Activated CD4-positive, alpha-beta T cell treated with anti-CD3 and anti-CD28 coated beads for 36 hours (primary cell): ENCODE measurements at regions not wholly inside any gene's neighbourhood (a gene's known extent, or its start where the extent isn't known, plus 50 kb on each side); places are given as distances from the start of the nearest gene placed in this dataset.

Experiments used
- ATAC-seq: fragments of 200-7000 bp; cut with Tn5 transposase; one replicate; pipeline ENCODE4 v1.10.0; 2021; ENCODE audit warnings: mild to moderate bottlenecking, moderate library complexity
- CTCF ChIA-PET: fragments of 350-600 bp; sonication (Branson Sonifier 250); formaldehyde crosslinking; loops from one replicate; lab custom pipeline; 2021; ENCODE audit warnings: antibody characterized with exemption; lab: Charles Lee
- POLR2A ChIA-PET: fragments of 350-600 bp; sonication (Branson Sonifier 250); formaldehyde crosslinking; loops from one replicate; lab custom pipeline; 2021; ENCODE audit warnings: antibody characterized with exemption, inconsistent platforms; lab: Charles Lee
- DNase-seq: peaks from one replicate; pipeline ENCODE4 v3.0.0-alpha.2; 2020
- H3K27ac Mint-ChIP-seq: one replicate; pipeline ENCODE4 v1.8.0; 2021; ENCODE audit warnings: mixed read lengths
- H3K27me3 Mint-ChIP-seq: one replicate; pipeline ENCODE4 v1.8.0; 2021; ENCODE audit warnings: mixed read lengths
- H3K36me3 Mint-ChIP-seq: one replicate; pipeline ENCODE4 v1.8.0; 2021; ENCODE audit warnings: low read depth, mixed read lengths
- H3K4me1 Mint-ChIP-seq: one replicate; pipeline ENCODE4 v1.8.0; 2021; ENCODE audit warnings: mixed read lengths
- H3K4me3 Mint-ChIP-seq: one replicate; pipeline ENCODE4 v1.8.0; 2021; ENCODE audit warnings: mild to moderate bottlenecking, moderate library complexity, mixed read lengths
- H3K9me3 Mint-ChIP-seq: one replicate; pipeline ENCODE4 v1.8.0; 2021; ENCODE audit warnings: low read depth, mixed read lengths
- intact Hi-C, 2 experiments: fragments of 100-400 bp; cut with DNase I in 1 of 2; cut with micrococcal nuclease in 1 of 2; formaldehyde crosslinking; loops; one replicate each; pipeline versions ENCODE4 v1.14.2 to v1.15.1; 2022 to 2024; cut with DNase I, micrococcal nuclease

DNA sequence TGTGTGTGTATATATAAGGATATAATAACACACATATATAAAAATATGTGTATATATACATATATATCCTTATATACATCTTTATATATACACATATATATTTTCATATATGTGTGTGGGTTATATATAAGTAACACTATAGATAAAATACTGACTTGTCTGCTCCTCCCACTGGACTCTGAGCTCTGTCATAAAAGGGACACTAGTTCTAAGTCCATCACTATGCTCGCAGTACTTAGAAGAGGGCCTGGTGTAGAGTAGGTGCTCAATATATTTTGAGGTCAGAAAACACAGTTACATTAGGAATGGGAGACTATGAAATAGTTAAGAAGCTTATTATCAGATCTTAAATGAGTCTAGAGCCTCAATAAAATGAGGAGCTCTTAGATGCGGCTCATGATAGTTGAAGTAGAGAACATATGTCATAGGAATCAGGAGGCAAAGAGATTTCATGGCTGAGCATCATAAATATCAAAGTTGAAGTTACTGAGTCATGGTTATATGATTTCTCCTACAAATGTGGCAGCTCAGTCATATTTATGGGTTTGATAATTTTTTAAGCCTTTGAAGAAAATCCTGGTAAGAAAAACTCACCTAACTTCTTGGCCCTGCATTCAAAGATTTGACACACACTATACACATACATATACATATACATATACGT lies 371.2 kb upstream of the THBS1 start:
- Mint-ChIP-seq H3K4me3 (no peak overlapping the region), H3K27ac (no peak overlapping the region), H3K27me3 (peaks cover 2% of the 10 kb centered on the region), H3K36me3 (no peaks in the 10 kb centered on the region), H3K4me1 (no peaks in the 10 kb centered on the region), H3K9me3 (no peaks in the 10 kb centered on the region)
- ATAC-seq, result no peak
- CTCF ChIA-PET, result no interaction called here
- intact Hi-C loops, result no loop called here
- DNase-seq, result no peak
- POLR2A ChIA-PET, result no interaction called here

DNA sequence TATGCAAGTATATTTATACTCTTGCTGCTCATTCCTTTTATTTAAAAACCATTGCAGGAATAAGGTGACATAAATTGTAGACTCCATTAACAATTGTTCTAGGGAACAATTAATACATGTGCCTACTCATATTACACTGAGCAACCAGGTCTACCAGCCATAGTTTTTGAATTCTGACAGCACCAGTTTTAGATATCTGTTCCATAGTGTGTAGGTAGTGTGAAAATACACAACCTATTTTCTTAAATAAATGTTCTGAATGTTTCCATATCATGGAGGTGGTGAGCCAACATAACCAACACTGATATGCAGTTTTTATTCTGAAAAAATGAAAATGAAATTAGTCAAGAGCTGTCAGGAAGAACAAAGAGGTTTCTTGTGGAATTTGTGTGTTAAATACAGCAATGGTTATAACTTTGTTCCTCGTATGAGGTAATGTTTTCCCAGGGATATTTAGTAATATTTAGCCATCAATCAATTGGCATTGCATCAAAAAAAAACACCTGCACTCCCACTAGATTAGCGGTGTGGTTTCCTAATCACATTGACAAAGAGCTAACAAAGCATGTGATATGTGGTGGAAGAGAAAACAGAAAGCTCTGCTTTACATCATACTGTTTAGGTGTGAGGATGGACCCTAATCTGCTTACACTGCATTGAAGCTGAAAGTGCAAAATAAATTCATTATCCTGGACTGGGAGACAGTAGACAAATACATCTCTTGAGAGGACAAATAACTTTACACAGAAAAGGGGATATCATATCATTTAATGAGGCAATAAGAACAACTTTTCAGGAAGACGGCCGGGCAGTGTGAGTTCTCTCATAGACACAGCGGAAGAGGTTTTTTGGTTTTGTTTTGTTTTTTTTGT lies 369.5 kb upstream of the THBS1 start:
- Mint-ChIP-seq H3K4me1 (no peaks in the 10 kb centered on the region), H3K36me3 (no peaks in the 10 kb centered on the region), H3K27me3 (peaks cover 5% of the 10 kb centered on the region), H3K27ac (no peak overlapping the region), H3K4me3 (no peak overlapping the region), H3K9me3 (no peaks in the 10 kb centered on the region)
- ChIA-PET POLR2A (no interaction called here), CTCF (no interaction called here)
- intact Hi-C loops, result no loop called here
- ATAC-seq, result no peak
- DNase-seq, result no peak

DNA sequence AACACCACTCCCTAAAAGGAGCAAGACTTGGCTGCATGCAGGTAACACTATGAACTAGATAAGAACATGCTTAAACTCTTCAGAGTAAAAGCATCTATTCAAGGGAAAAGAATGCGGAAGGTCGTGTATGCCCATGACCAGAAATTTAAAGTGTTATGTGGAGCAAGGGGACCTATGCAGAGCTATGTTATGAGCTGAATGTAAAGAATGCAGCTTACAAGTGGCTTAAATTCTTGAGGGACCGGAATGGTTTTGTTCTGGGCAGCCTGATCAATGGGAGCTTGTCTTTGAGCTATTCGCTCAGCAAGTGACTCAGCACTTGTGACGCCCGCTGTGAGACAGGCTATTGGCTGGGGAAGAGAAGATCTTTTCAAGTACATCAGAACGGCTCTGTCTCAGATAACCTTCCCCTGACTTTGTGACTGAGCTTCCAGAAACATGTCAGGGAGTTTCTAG lies 367.5 kb upstream of the THBS1 start:
- Mint-ChIP-seq H3K36me3 (no peaks in the 10 kb centered on the region), H3K27me3 (peaks cover 6% of the 10 kb centered on the region), H3K4me3 (no peak overlapping the region), H3K4me1 (no peaks in the 10 kb centered on the region), H3K27ac (no peak overlapping the region), H3K9me3 (no peaks in the 10 kb centered on the region)
- CTCF ChIA-PET, result no interaction called here
- intact Hi-C loops, result no loop called here
- DNase-seq (no peak), ATAC-seq (no peak)
- POLR2A ChIA-PET, result no interaction called here

- no peak for DNase-seq
- no peak for ATAC-seq
- Mint-ChIP-seq H3K36me3 (no peaks in the 10 kb centered on the region), H3K27ac (no peak overlapping the region), H3K4me3 (no peak overlapping the region), H3K27me3 (peaks cover 14% of the 10 kb centered on the region), H3K9me3 (no peaks in the 10 kb centered on the region), H3K4me1 (no peaks in the 10 kb centered on the region)
- intact Hi-C loops, result no loop called here
- ChIA-PET POLR2A (no interaction called here), CTCF (no interaction called here)
Observed at GRCh38 chr15:39215015-39215414, 365.9 kb upstream of the THBS1 start.

- Mint-ChIP-seq H3K36me3 (no peaks in the 10 kb centered on the region), H3K4me3 (no peak overlapping the region), H3K4me1 (no peaks in the 10 kb centered on the region), H3K27ac (no peak overlapping the region), H3K27me3 (peaks cover 13% of the 10 kb centered on the region), H3K9me3 (no peaks in the 10 kb centered on the region)
- DNase-seq (no peak), ATAC-seq (no peak)
- ChIA-PET CTCF (interaction anchor here (1.5 kb wide), 1 partner anchor 9 kb away, joined by 3 read pairs; no protein-coding TSS in a partner anchor), POLR2A (no interaction called here)
- intact Hi-C loops, result no loop called here
Observed at GRCh38 chr15:39216816-39217215, 364.1 kb upstream of the THBS1 start.

GRCh38 chr15:39219608-39220007 lies 361.3 kb upstream of the THBS1 start:
- no peak overlapping the region for H3K27ac Mint-ChIP-seq
- no peaks in the 10 kb centered on the region for H3K36me3 Mint-ChIP-seq
- intact Hi-C loops, result no loop called here
- ATAC-seq (no peak), DNase-seq (no peak)
- POLR2A ChIA-PET, result no interaction called here
- H3K27me3 Mint-ChIP-seq, result peaks cover 14% of the 10 kb centered on the region
- CTCF ChIA-PET, result interaction anchor here (0.6 kb wide), 1 partner anchor 805 kb away, joined by 3 read pairs; no protein-coding TSS in a partner anchor
- H3K4me1 Mint-ChIP-seq, result no peaks in the 10 kb centered on the region
- no peaks in the 10 kb centered on the region for H3K9me3 Mint-ChIP-seq
- H3K4me3 Mint-ChIP-seq, result no peak overlapping the region

DNA sequence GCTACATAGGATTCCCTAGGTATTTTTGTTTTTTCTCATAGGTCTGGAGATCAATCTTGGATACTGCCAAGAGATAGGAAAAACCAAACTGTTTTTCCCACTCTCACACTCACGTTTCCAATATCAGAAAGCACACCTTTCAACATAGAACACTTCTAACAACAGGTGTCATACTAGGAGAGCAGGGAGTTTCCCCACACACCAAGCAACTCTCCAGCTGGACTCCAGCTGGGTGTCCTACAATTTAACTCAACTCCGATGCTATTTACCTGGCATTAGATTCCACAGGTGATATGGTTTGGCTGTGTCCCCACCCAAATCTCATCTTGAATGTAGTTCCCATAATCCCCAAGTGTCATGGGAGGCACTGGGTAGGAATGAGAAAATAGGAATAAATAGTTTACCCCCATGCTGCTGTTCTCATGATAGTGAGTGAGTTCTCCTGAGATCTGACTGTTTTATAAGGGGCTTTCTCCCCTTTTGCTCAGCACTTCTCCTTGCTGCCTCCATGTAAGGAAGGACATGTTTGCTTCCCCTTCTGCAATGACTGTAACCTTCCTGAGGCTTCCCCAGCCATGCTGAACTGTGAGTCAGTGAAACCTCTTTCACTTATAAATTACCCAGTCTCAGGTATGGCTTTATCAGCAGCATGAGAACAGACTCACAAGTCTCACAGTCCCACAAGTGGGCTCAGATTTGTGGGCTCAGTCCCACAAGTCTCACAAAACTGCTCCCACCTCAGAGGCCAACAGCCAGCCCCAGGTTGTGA lies 354.5 kb upstream of the THBS1 start:
- H3K36me3 Mint-ChIP-seq, result no peaks in the 10 kb centered on the region
- H3K27ac Mint-ChIP-seq, result no peak overlapping the region
- ATAC-seq (no peak), DNase-seq (no peak)
- H3K27me3 Mint-ChIP-seq, result peaks cover 8% of the 10 kb centered on the region
- H3K4me3 Mint-ChIP-seq, result no peak overlapping the region
- CTCF ChIA-PET, result interaction anchor here (1.1 kb wide), 1 partner anchor 10 kb away, joined by 3 read pairs; no protein-coding TSS in a partner anchor
- POLR2A ChIA-PET, result no interaction called here
- intact Hi-C loops, result no loop called here
- no peaks in the 10 kb centered on the region for H3K9me3 Mint-ChIP-seq
- no peaks in the 10 kb centered on the region for H3K4me1 Mint-ChIP-seq

DNA sequence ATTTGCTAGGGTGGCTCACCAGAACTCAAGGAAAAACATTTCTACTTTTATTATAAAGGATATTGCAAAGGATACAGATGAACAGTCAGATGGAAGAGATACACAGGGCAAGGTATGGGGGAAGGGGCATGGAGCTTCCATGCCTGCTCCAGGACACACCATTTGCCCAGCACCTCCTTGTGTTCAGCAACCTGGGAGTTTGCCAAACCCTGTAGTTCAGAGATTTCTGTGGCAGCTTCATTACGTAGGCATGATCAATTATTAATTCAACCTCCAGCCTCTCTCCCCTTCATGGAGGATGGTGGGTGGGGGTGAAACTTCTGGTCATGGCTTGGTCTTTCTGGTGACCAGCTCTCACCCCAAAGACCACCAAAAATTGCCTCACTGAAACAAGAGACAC lies 353.9 kb upstream of the THBS1 start:
- Mint-ChIP-seq H3K4me1 (no peaks in the 10 kb centered on the region), H3K27me3 (peaks cover 6% of the 10 kb centered on the region), H3K4me3 (no peak overlapping the region), H3K9me3 (no peaks in the 10 kb centered on the region), H3K27ac (no peak overlapping the region), H3K36me3 (no peaks in the 10 kb centered on the region)
- ATAC-seq, result no peak
- ChIA-PET CTCF (no interaction called here), POLR2A (no interaction called here)
- DNase-seq, result no peak
- intact Hi-C loops, result no loop called here

GRCh38 chr15:39228889-39229288 lies 352.0 kb upstream of the THBS1 start:
- H3K27ac Mint-ChIP-seq, result no peak overlapping the region
- ATAC-seq (no peak), DNase-seq (no peak)
- H3K9me3 Mint-ChIP-seq, result no peaks in the 10 kb centered on the region
- peaks cover 9% of the 10 kb centered on the region for H3K27me3 Mint-ChIP-seq
- ChIA-PET CTCF (interaction anchor here (1.2 kb wide), 1 partner anchor 8 kb away, joined by 3 read pairs; no protein-coding TSS in a partner anchor), POLR2A (no interaction called here)
- H3K4me3 Mint-ChIP-seq, result no peak overlapping the region
- intact Hi-C loops, result no loop called here
- no peaks in the 10 kb centered on the region for H3K36me3 Mint-ChIP-seq
- no peaks in the 10 kb centered on the region for H3K4me1 Mint-ChIP-seq

GRCh38 chr15:39230205-39230907 lies 350.5 kb upstream of the THBS1 start:
- ATAC-seq, result no peak

GRCh38 chr15:39230908-39231285 lies 350.0 kb upstream of the THBS1 start:
- CTCF ChIA-PET, result no interaction called here
- no peak for DNase-seq
- intact Hi-C loops, result no loop called here
- Mint-ChIP-seq H3K27ac (no peak overlapping the region), H3K36me3 (no peaks in the 10 kb centered on the region), H3K27me3 (peaks cover 6% of the 10 kb centered on the region), H3K9me3 (no peaks in the 10 kb centered on the region), H3K4me1 (no peaks in the 10 kb centered on the region), H3K4me3 (no peak overlapping the region)
- POLR2A ChIA-PET, result no interaction called here
- no peak for ATAC-seq

More at GRCh38 chr15:39230205-39230907, 350.5 kb upstream of the THBS1 start:
- no peak for DNase-seq
- POLR2A ChIA-PET, result no interaction called here
- H3K36me3 Mint-ChIP-seq, result no peaks in the 10 kb centered on the region
- H3K4me3 Mint-ChIP-seq, result no peak overlapping the region
- no peak overlapping the region for H3K27ac Mint-ChIP-seq
- H3K9me3 Mint-ChIP-seq, result no peaks in the 10 kb centered on the region
- CTCF ChIA-PET, result no interaction called here
- peaks cover 6% of the 10 kb centered on the region for H3K27me3 Mint-ChIP-seq
- intact Hi-C loops, result no loop called here
- no peaks in the 10 kb centered on the region for H3K4me1 Mint-ChIP-seq
